ENCODE measurements at regions not wholly inside any gene's neighbourhood (a gene's known extent, or its start where the extent isn't known, plus 50 kb on each side); places are given as distances from the start of the nearest gene placed in this dataset.

DNA sequence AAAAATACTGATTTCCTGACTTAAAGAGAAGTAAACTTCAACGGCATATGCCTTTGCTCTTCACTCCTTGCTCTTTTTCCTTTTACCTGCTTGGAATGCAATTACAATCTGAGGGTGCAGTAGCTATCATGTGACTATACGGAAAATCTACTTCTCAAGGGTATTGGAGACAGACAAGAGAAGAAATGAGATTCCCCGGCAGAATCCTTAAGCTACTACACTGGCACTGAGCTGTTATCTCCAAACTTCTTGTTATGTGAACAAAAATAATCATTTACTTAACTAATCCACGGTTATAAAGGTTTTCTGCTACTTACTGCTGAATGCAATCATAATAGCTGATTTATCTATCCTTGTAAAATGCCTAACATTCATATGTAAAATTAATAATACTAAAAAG lies 118.0 kb upstream of the IFNG-AS1 start:
- no peak overlapping the region for H3K9ac ChIP-seq (ENCODE audit: low read length)
- no peak overlapping the region for H3K27ac ChIP-seq (ENCODE audit: low read depth, low read length, poor library complexity, severe bottlenecking)
- no peaks in the 10 kb centered on the region for H3K27me3 ChIP-seq (ENCODE audit: insufficient read depth, low read length)
- H3K4me1 ChIP-seq (ENCODE audit: insufficient read depth, low read length, severe bottlenecking), result no peaks in the 10 kb centered on the region
- H3K36me3 ChIP-seq (ENCODE audit: insufficient read depth, low read length), result no peaks in the 10 kb centered on the region
- no peak overlapping the region for H3K4me3 ChIP-seq (ENCODE audit: low read depth, low read length, poor library complexity, severe bottlenecking)
- no peaks in the 10 kb centered on the region for H3F3A ChIP-seq (ENCODE audit: insufficient read depth, low read length)
- no peak overlapping the region for H3K4me2 ChIP-seq (ENCODE audit: low read length)
- H3K9me2 ChIP-seq (ENCODE audit: low read depth, low read length), result no peaks in the 10 kb centered on the region
- H3K9me3 ChIP-seq (ENCODE audit: low read length), result no peaks in the 10 kb centered on the region; the same call in 1 of the 2 replicates
- no peak overlapping the region for H2AFZ ChIP-seq (ENCODE audit: low read length)
- no peaks in the 10 kb centered on the region for H4K20me1 ChIP-seq (ENCODE audit: insufficient read depth, low read length)
- TF ChIP-seq EZH2 (IDR thresholded peaks at IDR 0.05; ENCODE audit: borderline replicate concordance, low read length), result no peak
- TF ChIP-seq, protein P1, sequence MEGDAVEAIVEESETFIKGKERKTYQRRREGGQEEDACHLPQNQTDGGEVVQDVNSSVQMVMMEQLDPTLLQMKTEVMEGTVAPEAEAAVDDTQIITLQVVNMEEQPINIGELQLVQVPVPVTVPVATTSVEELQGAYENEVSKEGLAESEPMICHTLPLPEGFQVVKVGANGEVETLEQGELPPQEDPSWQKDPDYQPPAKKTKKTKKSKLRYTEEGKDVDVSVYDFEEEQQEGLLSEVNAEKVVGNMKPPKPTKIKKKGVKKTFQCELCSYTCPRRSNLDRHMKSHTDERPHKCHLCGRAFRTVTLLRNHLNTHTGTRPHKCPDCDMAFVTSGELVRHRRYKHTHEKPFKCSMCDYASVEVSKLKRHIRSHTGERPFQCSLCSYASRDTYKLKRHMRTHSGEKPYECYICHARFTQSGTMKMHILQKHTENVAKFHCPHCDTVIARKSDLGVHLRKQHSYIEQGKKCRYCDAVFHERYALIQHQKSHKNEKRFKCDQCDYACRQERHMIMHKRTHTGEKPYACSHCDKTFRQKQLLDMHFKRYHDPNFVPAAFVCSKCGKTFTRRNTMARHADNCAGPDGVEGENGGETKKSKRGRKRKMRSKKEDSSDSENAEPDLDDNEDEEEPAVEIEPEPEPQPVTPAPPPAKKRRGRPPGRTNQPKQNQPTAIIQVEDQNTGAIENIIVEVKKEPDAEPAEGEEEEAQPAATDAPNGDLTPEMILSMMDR (IDR thresholded peaks at IDR 0.05; ENCODE audit: low read length), result no peak
- H3K79me2 ChIP-seq (ENCODE audit: insufficient read depth, low read length), result no peaks in the 10 kb centered on the region

DNA sequence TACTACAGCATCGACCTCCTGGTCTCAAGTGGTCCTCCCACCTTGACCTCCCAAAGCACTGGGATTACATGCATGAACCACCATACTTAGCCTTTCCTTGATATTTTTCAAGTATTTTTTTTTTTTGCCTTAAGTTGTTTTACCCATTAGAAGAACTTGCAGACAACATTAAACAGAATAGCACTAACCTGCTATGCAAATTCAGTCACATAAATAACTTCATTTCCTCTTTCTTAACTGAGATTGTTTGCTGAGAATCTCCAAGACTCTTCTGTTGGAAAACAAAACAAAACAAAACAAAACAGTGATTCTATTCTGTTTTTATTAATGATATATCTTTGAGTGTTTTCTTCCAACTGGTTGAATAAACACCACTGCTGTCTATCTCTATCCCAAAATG lies 115.9 kb upstream of the IFNG-AS1 start:
- no peak overlapping the region for H3K4me3 ChIP-seq (ENCODE audit: low read depth, low read length, poor library complexity, severe bottlenecking)
- no peak for TF ChIP-seq EZH2 (IDR thresholded peaks at IDR 0.05; ENCODE audit: borderline replicate concordance, low read length)
- TF ChIP-seq, protein P1 (IDR thresholded peaks at IDR 0.05; ENCODE audit: low read length), result no peak
- no peaks in the 10 kb centered on the region for H3K4me1 ChIP-seq (ENCODE audit: insufficient read depth, low read length, severe bottlenecking)
- no peak overlapping the region for H2AFZ ChIP-seq (ENCODE audit: low read length)
- H3K27me3 ChIP-seq (ENCODE audit: insufficient read depth, low read length), result no peaks in the 10 kb centered on the region
- H3F3A ChIP-seq (ENCODE audit: insufficient read depth, low read length), result no peaks in the 10 kb centered on the region
- no peaks in the 10 kb centered on the region; the same call in 1 of the 2 replicates for H3K9me3 ChIP-seq (ENCODE audit: low read length)
- no peaks in the 10 kb centered on the region for H3K79me2 ChIP-seq (ENCODE audit: insufficient read depth, low read length)
- H3K4me2 ChIP-seq (ENCODE audit: low read length), result no peak overlapping the region
- H3K36me3 ChIP-seq (ENCODE audit: insufficient read depth, low read length), result no peaks in the 10 kb centered on the region
- H3K9me2 ChIP-seq (ENCODE audit: low read depth, low read length), result no peaks in the 10 kb centered on the region
- no peak overlapping the region for H3K27ac ChIP-seq (ENCODE audit: low read depth, low read length, poor library complexity, severe bottlenecking)
- no peak overlapping the region for H3K9ac ChIP-seq (ENCODE audit: low read length)
- H4K20me1 ChIP-seq (ENCODE audit: insufficient read depth, low read length), result no peaks in the 10 kb centered on the region

DNA sequence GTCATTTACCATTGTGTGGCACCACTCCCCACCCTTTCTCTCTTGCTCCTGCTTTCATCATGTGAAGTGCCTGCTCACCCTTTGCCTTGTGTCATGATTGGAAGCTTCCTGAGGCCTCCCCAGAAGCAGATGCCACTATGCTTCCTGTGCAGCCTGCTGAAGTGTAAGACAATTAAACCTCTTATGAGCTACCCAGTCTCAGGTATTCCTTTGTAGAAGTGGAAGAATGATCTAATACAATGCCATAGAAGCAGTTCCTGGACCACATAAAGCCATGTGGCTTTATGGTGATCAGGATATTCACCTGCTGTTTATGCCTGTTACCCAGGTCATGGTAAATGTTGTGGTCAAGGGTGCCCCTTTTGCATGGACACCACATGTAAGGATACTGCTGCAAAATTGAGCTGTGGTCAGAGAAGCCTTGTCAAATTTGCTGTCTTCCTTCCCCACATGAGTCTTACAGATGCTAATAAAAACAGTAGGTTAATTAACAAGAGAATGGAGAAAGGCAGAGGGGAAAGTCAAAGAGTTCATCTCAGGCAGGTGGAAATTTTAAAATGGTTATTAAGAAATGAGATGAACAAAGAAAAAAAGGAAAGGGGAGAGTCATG lies 112.8 kb upstream of the IFNG-AS1 start:
- no peaks in the 10 kb centered on the region for H3K79me2 ChIP-seq (ENCODE audit: insufficient read depth, low read length)
- no peak overlapping the region for H3K4me3 ChIP-seq (ENCODE audit: low read depth, low read length, poor library complexity, severe bottlenecking)
- no peaks in the 10 kb centered on the region for H3K36me3 ChIP-seq (ENCODE audit: insufficient read depth, low read length)
- no peak overlapping the region for H2AFZ ChIP-seq (ENCODE audit: low read length)
- H3K4me2 ChIP-seq (ENCODE audit: low read length), result no peak overlapping the region
- H3K27ac ChIP-seq (ENCODE audit: low read depth, low read length, poor library complexity, severe bottlenecking), result no peak overlapping the region
- no peaks in the 10 kb centered on the region for H3K4me1 ChIP-seq (ENCODE audit: insufficient read depth, low read length, severe bottlenecking)
- H3K9me2 ChIP-seq (ENCODE audit: low read depth, low read length), result no peaks in the 10 kb centered on the region
- TF ChIP-seq, protein P1 (IDR thresholded peaks at IDR 0.05; ENCODE audit: low read length), result no peak
- TF ChIP-seq EZH2 (IDR thresholded peaks at IDR 0.05; ENCODE audit: borderline replicate concordance, low read length), result no peak
- no peaks in the 10 kb centered on the region; the same call in 1 of the 2 replicates for H3K27me3 ChIP-seq (ENCODE audit: insufficient read depth, low read length)
- H3K9me3 ChIP-seq (ENCODE audit: low read length), result no peaks in the 10 kb centered on the region; the same call in 1 of the 2 replicates
- no peaks in the 10 kb centered on the region for H4K20me1 ChIP-seq (ENCODE audit: insufficient read depth, low read length)
- H3F3A ChIP-seq (ENCODE audit: insufficient read depth, low read length), result no peaks in the 10 kb centered on the region
- no peak overlapping the region for H3K9ac ChIP-seq (ENCODE audit: low read length)

Measured in OCI-LY1 (cell line).